ENCODE measurements at regions not wholly inside any gene's neighbourhood (a gene's known extent, or its start where the extent isn't known, plus 50 kb on each side); places are given as distances from the start of the nearest gene placed in this dataset.

DNA sequence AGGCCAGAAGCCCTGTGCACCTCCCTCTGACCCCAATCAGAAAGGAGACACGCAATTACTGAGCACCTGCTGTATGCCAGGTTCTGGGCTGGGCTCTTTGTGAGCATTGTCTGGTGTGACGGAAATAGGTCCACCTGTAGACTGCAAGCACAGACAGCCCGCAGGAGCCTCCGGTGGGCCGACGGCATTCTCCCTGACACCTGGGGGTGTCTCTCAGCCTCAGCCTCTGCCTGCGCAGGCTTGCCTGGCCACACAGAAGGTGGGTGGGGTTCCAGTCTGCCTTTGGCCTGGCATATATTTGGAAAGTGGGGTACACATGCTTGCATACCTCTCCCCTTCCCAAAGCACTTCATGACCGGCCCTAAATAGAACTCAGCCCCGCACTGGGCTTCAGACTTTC is 129.3 kb downstream of the BUD13 start:
- DNase-seq (ENCODE audit: low spot score) = no peak

DNA sequence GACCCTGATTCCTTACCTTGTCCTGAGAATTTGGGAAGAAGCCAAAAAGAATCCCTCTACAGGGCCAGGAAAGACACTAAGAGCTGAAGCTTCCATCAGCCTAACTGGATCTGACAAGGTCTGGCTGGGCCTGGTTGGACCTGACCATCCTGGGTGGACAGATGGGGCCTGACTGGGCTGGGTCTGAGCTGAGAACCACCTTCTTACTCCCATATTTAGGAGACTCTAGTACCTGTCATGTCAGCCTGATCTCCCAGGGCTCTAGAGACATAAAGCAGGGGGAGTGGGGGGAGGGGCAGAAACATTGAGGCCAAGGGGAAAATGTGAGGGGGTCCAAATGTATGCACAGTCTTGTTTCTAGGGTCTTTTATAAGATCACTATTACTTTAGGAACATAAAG is 129.9 kb downstream of the BUD13 start:
- DNase-seq (ENCODE audit: low spot score) = no peak

DNA sequence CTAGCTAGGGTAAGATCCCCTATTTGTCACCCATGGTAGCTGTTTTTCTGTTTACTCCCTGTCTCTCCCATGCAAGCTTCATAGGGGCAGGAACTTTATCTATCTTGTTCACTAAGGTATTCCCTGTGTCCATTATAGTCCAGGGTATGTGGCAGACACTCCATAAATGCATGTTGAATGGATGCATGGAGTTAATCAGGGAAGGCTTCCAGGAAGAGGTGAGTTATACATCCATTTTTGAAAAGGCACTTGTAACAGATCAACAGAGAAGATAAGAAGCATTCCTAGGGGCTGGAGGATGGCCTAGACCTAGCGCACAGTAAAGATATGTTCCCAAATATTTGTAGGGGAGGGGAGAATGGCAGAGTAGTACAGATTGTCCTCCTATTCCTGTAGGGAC is 130.3 kb downstream of the BUD13 start:
- DNase-seq (ENCODE audit: low spot score) = no peak

GRCh38 chr11:116641561-116642045 is 131.2 kb downstream of the BUD13 start:
- DNase-seq (ENCODE audit: low spot score) = peak; percentile 7

DNA sequence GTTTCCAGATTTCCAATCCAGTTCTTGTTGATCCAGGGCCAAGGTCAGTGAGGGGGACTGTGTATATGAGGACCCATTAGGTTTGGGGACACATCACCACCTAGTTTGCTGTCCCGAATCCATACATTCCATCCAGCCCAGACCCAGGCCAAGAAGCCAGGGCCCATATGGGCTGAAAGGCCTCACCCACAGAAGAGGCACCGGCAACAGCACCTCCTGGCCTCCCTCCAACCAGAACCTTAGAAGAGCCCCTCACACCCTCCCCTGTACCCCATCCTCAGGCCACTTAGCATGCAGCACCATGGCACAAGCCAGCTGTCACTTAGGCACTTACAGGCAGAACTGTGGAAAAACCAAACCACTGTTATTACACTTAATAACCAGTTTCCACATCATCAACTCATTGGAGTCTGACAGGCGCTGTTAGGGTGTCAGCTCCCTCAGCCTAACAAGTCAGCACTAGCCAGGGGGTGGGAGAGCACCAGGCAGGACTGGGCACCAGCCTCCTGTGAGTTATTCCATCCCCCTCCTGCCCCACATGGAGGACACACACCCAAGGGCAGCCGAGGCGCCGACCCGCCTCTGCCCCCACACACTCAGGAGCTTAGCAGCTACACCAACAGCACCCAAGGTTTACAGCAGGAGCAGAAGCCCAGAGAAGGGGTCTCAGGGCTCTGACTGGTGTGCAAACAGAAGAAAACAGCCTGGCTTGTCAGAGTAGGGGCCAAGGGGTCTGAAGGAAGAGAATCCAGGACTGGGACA is 132.0 kb downstream of the BUD13 start:
- DNase-seq (ENCODE audit: low spot score) = no peak

GRCh38 chr11:116638463-116638862 is 134.3 kb downstream of the BUD13 start:
- no peak for DNase-seq (ENCODE audit: low spot score)

GRCh38 chr11:116637766-116638165 is 135.0 kb downstream of the BUD13 start:
- DNase-seq (ENCODE audit: low spot score) = no peak

- DNase-seq (ENCODE audit: low spot score) = no peak
Measured at GRCh38 chr11:116636341-116636929, 136.4 kb downstream of the BUD13 start.

GRCh38 chr11:116631201-116631600 is 141.6 kb downstream of the BUD13 start:
- DNase-seq (ENCODE audit: low spot score) = no peak

GRCh38 chr11:116618461-116618860 is 154.3 kb downstream of the BUD13 start:
- DNase-seq (ENCODE audit: low spot score) = no peak

DNA sequence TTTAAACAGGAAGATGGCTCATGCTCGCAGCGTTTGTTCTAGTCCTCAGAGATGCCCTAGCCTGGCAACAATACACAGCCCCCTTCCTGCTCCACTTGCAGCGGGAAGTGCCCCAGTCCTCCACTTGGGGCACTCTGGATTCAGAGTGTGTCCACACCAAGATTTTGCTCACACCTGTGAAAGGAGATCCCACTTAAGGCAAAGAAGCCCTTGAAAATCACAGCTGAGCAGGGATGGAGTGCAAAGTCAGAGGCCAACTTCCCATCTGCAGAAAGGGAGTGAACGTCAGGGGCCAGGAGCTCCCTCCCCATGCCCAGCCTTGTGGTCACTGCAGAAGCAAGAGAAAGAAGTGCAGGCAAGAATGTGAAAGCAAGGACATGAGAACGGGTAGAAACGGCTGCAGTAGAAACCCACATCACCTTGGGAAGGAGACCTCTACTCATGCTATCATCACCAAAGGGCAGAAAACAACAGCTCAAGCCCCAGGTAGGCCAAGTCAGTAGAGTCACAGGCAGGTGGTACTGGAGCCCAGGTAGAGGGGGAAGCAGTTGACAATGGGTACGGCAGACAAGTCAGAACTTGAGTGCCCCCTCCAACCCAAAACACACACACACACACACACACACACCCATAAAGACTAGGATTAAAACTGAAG is 157.4 kb downstream of the BUD13 start:
- DNase-seq (ENCODE audit: low spot score) = no peak

DNA sequence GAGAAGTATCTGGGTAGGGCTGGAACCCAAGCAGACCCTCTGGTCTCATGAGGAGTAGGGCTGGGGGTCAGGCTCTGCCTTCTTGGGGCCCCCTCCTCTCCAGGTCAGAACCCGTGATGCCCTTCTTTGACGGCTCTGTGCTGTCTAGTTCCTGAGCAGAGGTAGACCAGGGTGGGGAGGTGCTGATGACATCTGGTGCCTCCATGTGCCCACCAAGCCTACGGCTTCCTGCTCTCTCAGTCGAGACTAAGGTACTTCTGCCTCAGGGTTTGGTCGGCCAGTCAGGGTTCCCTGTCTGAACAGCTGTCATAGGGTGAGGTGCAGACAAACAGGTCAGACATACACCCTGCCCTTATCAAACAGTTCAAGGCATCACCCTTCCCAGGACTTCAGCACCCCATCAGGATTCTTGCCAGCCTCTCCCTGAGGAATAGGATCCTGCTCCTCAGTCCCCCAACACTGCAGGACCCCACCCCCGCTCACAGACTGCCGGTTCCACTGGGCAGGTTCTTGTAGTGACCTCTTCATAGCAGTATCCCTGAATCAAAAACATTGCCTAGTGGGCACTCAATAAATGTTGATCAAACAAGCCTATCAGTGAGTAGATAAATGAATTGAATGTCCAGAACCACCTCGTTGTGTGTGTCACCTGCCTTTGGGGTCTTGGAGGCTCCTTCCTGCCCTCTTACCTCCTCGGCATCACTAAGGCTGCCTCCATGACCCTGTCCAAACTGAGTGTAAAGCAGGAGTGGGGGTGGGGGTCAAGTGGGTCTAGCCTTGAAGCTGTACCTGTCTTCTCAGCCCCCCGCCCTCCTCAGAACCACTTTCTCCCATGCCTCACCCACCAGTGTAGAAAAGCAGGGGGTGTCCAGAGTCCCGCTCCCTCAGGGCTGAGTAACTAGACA is 158.2 kb downstream of the BUD13 start:
- DNase-seq (ENCODE audit: low spot score) = no peak

DNA sequence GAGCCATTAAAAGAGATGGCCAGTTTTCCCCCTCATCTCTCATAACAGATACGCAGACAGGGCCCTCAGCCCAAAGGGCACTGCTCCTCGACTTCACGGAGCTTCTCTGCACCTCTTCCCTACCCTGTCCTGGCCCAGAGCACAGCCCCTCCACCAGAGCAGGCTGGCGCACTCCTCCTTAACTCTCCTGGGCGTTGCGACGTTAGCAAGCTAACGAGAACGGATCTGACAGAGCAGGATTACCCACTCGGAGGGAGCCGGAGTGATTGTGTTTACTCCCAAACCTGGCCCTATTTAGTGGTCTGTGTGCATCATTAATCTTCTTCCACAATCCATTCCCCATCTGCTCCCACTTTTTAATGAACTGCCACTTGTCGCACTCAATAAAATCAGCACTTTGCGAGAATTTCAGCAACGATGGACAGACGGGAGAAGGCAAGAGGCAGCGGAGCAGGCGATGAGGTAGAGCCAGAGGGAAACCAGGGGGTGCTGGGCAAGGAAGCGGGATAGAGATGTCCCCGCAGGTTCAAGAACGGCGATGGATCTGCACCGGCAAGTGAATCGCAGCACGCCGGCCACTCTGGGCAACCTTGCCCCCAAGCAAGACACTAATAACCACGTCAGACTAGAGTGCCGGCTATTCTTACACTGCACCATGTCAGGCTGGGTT is 159.4 kb downstream of the BUD13 start:
- no peak for DNase-seq (ENCODE audit: low spot score)

DNA sequence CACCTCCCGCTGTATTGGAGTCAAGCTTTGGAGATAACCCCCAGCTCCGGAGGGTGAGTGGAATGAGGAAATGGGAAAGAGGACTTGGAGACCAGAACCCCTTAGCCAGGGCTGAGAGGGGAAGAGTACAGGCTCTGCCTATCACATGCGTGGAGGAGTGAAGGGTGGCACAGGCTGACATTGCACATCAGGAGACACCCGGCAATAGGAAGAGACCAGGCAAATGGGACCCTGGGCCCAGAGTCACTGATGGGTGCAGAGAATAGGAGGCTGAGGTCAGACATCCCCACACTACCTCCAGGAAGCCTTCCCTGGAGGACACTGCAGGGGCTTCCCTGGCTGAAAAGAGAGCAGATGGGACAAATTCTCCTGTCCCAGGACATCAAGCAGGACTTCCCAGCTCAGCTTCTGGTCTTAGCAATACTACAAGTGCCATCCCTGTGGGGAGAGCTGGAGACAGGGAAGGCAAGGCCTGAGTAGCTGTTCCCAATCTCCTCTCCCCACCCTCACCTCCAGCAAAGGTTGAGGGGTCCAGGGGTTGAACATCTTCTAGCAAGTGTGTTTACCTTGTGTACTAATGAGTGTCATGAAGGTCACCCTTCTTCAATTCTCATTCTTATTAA is 160.7 kb downstream of the BUD13 start:
- no peak for DNase-seq (ENCODE audit: low spot score)

GRCh38 chr11:116610190-116610589 is 162.6 kb downstream of the BUD13 start:
- no peak for DNase-seq (ENCODE audit: low spot score)

- no peak for DNase-seq (ENCODE audit: low spot score)
Measured at GRCh38 chr11:116607027-116607426, 165.8 kb downstream of the BUD13 start.

- no peak for DNase-seq (ENCODE audit: low spot score)
Measured at GRCh38 chr11:116605543-116606459, 167.0 kb downstream of the BUD13 start.

DNA sequence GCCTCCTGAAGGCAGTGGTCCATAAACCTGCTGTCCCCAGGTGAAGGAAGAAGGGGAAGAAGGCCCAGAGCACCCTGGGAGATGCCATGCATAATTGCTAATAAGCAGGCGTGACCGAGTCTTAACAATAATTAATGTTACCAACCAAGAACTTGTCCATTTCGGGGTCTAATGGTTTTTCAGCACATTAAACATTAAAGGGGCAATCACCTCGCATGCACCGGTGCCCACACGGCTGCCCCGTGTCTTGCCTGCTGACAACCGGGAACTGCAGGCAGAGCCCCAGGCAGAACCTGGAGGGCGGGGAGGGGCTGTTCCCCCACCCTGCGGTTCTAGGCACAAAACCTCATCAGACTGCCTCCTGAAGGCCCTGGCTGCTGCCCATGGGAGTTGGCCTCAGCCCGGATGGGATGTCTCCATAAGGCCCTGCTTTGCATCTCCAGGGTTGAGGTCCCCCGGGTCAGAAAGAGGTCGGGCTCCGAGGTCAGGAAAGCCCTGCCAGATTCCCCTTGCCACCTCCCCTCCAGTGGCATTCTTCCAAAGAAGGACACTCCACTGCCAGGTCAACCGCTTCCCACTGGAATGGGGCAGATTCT is 169.0 kb downstream of the BUD13 start:
- no peak for DNase-seq (ENCODE audit: low spot score)

DNA sequence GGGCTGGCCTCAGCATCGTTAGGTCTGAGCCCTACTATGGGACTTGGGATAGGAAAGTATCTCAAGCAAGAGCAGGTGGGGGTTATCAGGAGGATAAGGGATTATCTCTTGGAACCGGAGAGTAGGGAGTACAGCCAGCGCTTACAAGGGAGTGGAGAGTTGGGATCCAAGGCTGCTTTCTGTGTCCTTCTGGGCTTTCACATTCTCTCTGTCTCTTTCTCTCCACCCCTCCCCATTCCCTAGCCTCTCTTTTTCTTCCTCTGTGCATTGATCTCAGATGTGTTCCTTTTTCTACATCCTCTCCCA is 170.2 kb downstream of the BUD13 start:
- no peak for DNase-seq (ENCODE audit: low spot score)
